ENCODE measurements at regions not wholly inside any gene's neighbourhood (a gene's known extent, or its start where the extent isn't known, plus 50 kb on each side); places are given as distances from the start of the nearest gene placed in this dataset.

- WGBS: 94% methylated on average over 8 of the region's 8 CpGs
- Histone ChIP-seq H3K36me3 (ENCODE audit: control insufficient read depth in 4 of 4, insufficient read depth in 3 of 4, low read depth in 1 of 4, low read length in 3 of 4) (no peaks in the 10 kb centered on the region), H3K9ac (ENCODE audit: low read depth in 1 of 2, low read length in 2 of 2) (no peak overlapping the region), H3K4me3 (ENCODE audit: low read depth in 1 of 3, low read length in 3 of 3) (no peak overlapping the region), H3K27ac (ENCODE audit: low read depth in 1 of 2, low read length in 2 of 2) (no peak overlapping the region), H3K9me3 (ENCODE audit: control insufficient read depth in 4 of 4, low read length in 3 of 4) (peaks cover 0 to 3% (median 1%) of the 10 kb centered on the region in 4 donors), H3K27me3 (ENCODE audit: control insufficient read depth in 4 of 4, insufficient read depth in 4 of 4, low read length in 3 of 4) (peaks cover 0 to 8% (median 0%) of the 10 kb centered on the region in 4 donors), H3K4me1 (ENCODE audit: control insufficient read depth in 4 of 4, insufficient read depth in 4 of 4, low read length in 3 of 4) (no peaks in the 10 kb centered on the region)
- TF ChIP-seq MAX (IDR thresholded peaks at IDR 0.05) (no peak), NR2F2 (IDR thresholded peaks at IDR 0.05) (no peak), TAF1 (conservative IDR thresholded peaks at IDR 0.05) (no peak), ZBTB33 (IDR thresholded peaks at IDR 0.05) (no peak), CTCF (IDR thresholded peaks at IDR 0.05; ENCODE audit: low read depth, low read length, missing input control) (no peak), YY1 (IDR thresholded peaks at IDR 0.05) (no peak)
- DNase-seq (ENCODE audit: low spot score): no peak
These were observed 73.9 kb upstream of the GDF10 start for GRCh38 chr10:47225928-47226645.

- Histone ChIP-seq H3K27ac (ENCODE audit: low read depth in 1 of 2, low read length in 2 of 2) (no peak overlapping the region), H3K27me3 (ENCODE audit: control insufficient read depth in 4 of 4, insufficient read depth in 4 of 4, low read length in 3 of 4) (peaks cover 0 to 4% (median 0%) of the 10 kb centered on the region in 4 donors), H3K4me3 (ENCODE audit: low read depth in 1 of 3, low read length in 3 of 3) (no peak overlapping the region), H3K4me1 (ENCODE audit: control insufficient read depth in 4 of 4, insufficient read depth in 4 of 4, low read length in 3 of 4) (no peaks in the 10 kb centered on the region), H3K9ac (ENCODE audit: low read depth in 1 of 2, low read length in 2 of 2) (no peak overlapping the region), H3K9me3 (ENCODE audit: control insufficient read depth in 4 of 4, low read length in 3 of 4) (peaks cover 0 to 5% (median 1%) of the 10 kb centered on the region in 4 donors), H3K36me3 (ENCODE audit: control insufficient read depth in 4 of 4, insufficient read depth in 3 of 4, low read depth in 1 of 4, low read length in 3 of 4) (no peaks in the 10 kb centered on the region)
- WGBS: 69% methylated on average over 4 of the region's 4 CpGs
- TF ChIP-seq HNF4A (conservative IDR thresholded peaks at IDR 0.05) (no peak), SP1 (IDR thresholded peaks at IDR 0.05) (no peak), REST (IDR thresholded peaks at IDR 0.05) (no peak), ZBTB33 (IDR thresholded peaks at IDR 0.05) (no peak), MAX (IDR thresholded peaks at IDR 0.05) (no peak), FOXA2 (IDR thresholded peaks at IDR 0.05) (no peak), RXRA (IDR thresholded peaks at IDR 0.05) (no peak), JUND (IDR thresholded peaks at IDR 0.05) (no peak), RAD21 (IDR thresholded peaks at IDR 0.05) (no peak), EGR1 (IDR thresholded peaks at IDR 0.05; ENCODE audit: low read depth in 2 of 2) (no peak), FOXA1 (IDR thresholded peaks at IDR 0.05) (no peak), YY1 (IDR thresholded peaks at IDR 0.05) (no peak), CTCF (IDR thresholded peaks at IDR 0.05; ENCODE audit: low read depth, low read length, missing input control) (no peak), GABPA (IDR thresholded peaks at IDR 0.05 in 1 of 2, conservative IDR thresholded peaks at IDR 0.05 in 1 of 2) (no peak), ATF3 (IDR thresholded peaks at IDR 0.05) (no peak), TAF1 (conservative IDR thresholded peaks at IDR 0.05) (no peak), HNF4G (IDR thresholded peaks at IDR 0.05) (no peak), NR2F2 (IDR thresholded peaks at IDR 0.05) (no peak)
- DNase-seq (ENCODE audit: low spot score): no peak
These were observed 69.5 kb upstream of the GDF10 start for GRCh38 chr10:47230482-47230881.

All from liver (tissue), 8 donors.